ENCODE measurements at regions not wholly inside any gene's neighbourhood (a gene's known extent, or its start where the extent isn't known, plus 50 kb on each side); places are given as distances from the start of the nearest gene placed in this dataset.

DNA sequence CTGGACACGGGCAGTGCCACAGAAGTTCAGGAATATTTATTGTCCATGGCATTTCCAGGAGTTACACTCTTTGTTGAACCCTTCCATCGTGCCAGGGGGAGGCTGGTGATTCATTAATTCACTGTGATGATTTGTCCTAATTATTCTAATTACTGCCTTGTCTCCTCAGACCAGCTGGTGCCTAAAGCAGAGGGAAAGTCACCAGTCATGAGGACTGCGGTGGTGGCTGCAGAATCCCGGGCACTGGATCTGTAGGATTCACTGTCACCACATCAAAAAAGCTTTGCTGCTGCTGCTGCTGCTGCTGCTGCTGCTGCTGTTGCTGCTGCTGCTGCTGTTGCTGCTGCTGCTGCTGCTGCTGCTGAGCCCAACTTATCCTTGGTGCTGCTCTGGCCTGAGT lies 908.2 kb downstream of the TSN start:
- WGBS, 2 donors = 70 to 71% methylated on average over 4 of the region's 4 CpGs
- H3K9me3 ChIP-seq = no peaks in the 10 kb centered on the region
- ATAC-seq (ENCODE audit: low FRiP score in 2 of 2) (no peak), DNase-seq (peak in 1 of 2 donors; percentile 30)
- peaks cover 0 to 5% (median 0%) of the 10 kb centered on the region in 4 donors for H3K4me1 ChIP-seq
- no peak overlapping the region for H3K27ac ChIP-seq
- H3K4me3 ChIP-seq = no peak overlapping the region
- no peaks in the 10 kb centered on the region for H3K27me3 ChIP-seq
- H3K36me3 ChIP-seq = no peaks in the 10 kb centered on the region
- no peak for TF ChIP-seq POLR2A (IDR thresholded peaks at IDR 0.05)
- TF ChIP-seq CTCF (IDR thresholded peaks at IDR 0.05) = no peak
- no peak for TF ChIP-seq POLR2AphosphoS5 (IDR thresholded peaks at IDR 0.05)
- TF ChIP-seq EP300 (IDR thresholded peaks at IDR 0.05) = no peak

- no peak overlapping the region for H3K27ac ChIP-seq
- no peaks in the 10 kb centered on the region for H3K27me3 ChIP-seq
- 73 to 84% methylated on average over 2 of the region's 2 CpGs for WGBS, 2 donors
- ATAC-seq (ENCODE audit: low FRiP score in 2 of 2) = no peak
- no peaks in the 10 kb centered on the region for H3K36me3 ChIP-seq
- no peak overlapping the region for H3K4me3 ChIP-seq
- no peak for DNase-seq
- TF ChIP-seq POLR2AphosphoS5 (IDR thresholded peaks at IDR 0.05) (no peak), EP300 (IDR thresholded peaks at IDR 0.05) (no peak), POLR2A (IDR thresholded peaks at IDR 0.05) (no peak), CTCF (IDR thresholded peaks at IDR 0.05) (no peak)
- H3K9me3 ChIP-seq = no peaks in the 10 kb centered on the region
- no peaks in the 10 kb centered on the region for H3K4me1 ChIP-seq
These were observed 914.2 kb downstream of the TSN start for GRCh38 chr2:122669627-122670026.

- Histone ChIP-seq H3K27ac (no peak overlapping the region), H3K36me3 (no peaks in the 10 kb centered on the region), H3K27me3 (no peaks in the 10 kb centered on the region), H3K9me3 (no peaks in the 10 kb centered on the region), H3K4me3 (no peak overlapping the region), H3K4me1 (no peaks in the 10 kb centered on the region)
- TF ChIP-seq EP300 (IDR thresholded peaks at IDR 0.05) (no peak), CTCF (IDR thresholded peaks at IDR 0.05) (no peak), POLR2A (IDR thresholded peaks at IDR 0.05) (no peak), POLR2AphosphoS5 (IDR thresholded peaks at IDR 0.05) (no peak)
- no peak for DNase-seq
- ATAC-seq (ENCODE audit: low FRiP score in 2 of 2) = no peak
These were observed 915.4 kb downstream of the TSN start for GRCh38 chr2:122670897-122671296.

DNA sequence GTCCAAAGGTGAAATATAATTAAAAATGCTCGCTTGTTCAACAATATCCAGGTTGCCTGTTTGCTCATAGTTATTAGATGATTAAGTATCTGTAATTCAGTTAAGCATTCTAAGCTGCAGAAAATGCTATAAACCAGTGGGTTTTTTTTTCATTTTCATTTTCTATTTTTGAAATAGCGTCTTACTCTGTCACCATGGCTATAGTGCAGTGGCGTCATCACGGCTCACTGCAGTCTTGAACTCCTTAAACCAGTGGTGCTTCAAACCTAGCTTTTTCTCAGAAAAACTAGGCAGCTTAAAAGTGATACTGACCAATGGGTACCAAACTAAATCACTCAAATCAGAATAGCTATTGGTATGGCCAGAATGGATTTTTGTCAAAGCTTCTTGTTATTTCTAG lies 925.2 kb downstream of the TSN start:
- no peaks in the 10 kb centered on the region for H3K9me3 ChIP-seq
- 81 to 89% methylated on average over 4 of the region's 4 CpGs for WGBS, 2 donors
- H3K27me3 ChIP-seq = no peaks in the 10 kb centered on the region
- ATAC-seq (ENCODE audit: low FRiP score in 2 of 2) = no peak
- H3K4me3 ChIP-seq = no peak overlapping the region
- H3K4me1 ChIP-seq = no peaks in the 10 kb centered on the region
- no peak overlapping the region for H3K27ac ChIP-seq
- TF ChIP-seq CTCF (IDR thresholded peaks at IDR 0.05) (no peak), POLR2A (IDR thresholded peaks at IDR 0.05) (no peak), EP300 (IDR thresholded peaks at IDR 0.05) (no peak), POLR2AphosphoS5 (IDR thresholded peaks at IDR 0.05) (no peak)
- no peak for DNase-seq
- H3K36me3 ChIP-seq = no peaks in the 10 kb centered on the region

DNA sequence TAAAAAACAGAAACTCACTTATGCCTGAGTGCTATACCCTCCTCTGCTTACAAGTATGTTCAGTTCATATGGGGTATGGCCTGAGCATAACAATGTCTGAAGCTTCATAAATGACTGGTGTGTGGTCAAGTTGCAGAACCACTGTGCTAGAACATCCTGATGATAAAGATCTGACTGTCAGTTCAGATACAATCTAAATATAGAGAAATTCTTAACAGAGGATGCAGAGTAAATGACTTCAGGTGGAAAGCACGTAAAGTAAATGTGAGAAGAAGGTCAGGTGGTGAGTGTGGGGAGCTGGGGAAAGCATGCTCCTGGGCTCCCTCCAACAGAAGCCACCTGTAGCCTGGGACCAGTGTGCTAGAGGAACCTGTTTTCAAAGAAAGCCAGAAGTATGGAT lies 926.2 kb downstream of the TSN start:
- H3K4me1 ChIP-seq = no peaks in the 10 kb centered on the region
- H3K27ac ChIP-seq = no peak overlapping the region
- DNase-seq (no peak), ATAC-seq (ENCODE audit: low FRiP score in 2 of 2) (no peak)
- no peak overlapping the region for H3K4me3 ChIP-seq
- TF ChIP-seq CTCF (IDR thresholded peaks at IDR 0.05) = no peak
- no peak for TF ChIP-seq EP300 (IDR thresholded peaks at IDR 0.05)
- no peak for TF ChIP-seq POLR2AphosphoS5 (IDR thresholded peaks at IDR 0.05)
- TF ChIP-seq POLR2A (IDR thresholded peaks at IDR 0.05) = no peak
- no peaks in the 10 kb centered on the region for H3K9me3 ChIP-seq
- H3K36me3 ChIP-seq = no peaks in the 10 kb centered on the region
- 66 to 68% methylated on average over 1 of the region's 1 CpG for WGBS, 2 donors
- H3K27me3 ChIP-seq = no peaks in the 10 kb centered on the region
